SJSA1 (cell line): ENCODE measurements at regions not wholly inside any gene's neighbourhood (a gene's known extent, or its start where the extent isn't known, plus 50 kb on each side); places are given as distances from the start of the nearest gene placed in this dataset.

Source experiments
- DNase-seq, 2 experiments: peaks; one replicate each; pipeline ENCODE4 v3.0.0-alpha.2; 2015 to 2020; ENCODE audit warnings: low spot score in 2 of 2, low read depth in 1 of 2
- H3K27ac ChIP-seq: fragments of 250-450 bp; sonication (Bioruptor Pico); 2 replicates; pipeline ENCODE4 v1.5.1; 2020; ENCODE audit warnings: mild to moderate bottlenecking, moderate library complexity
- H3K27me3 ChIP-seq: fragments of 250-450 bp; sonication (Bioruptor Pico); replicated peaks from 2 replicates; pipeline ENCODE4 v1.5.1; 2020; ENCODE audit warnings: mild to moderate bottlenecking, moderate library complexity
- H3K36me3 ChIP-seq: fragments of 250-450 bp; sonication (Bioruptor Pico); 2 replicates; pipeline ENCODE4 v1.5.1; 2020; ENCODE audit warnings: mild to moderate bottlenecking
- H3K4me1 ChIP-seq: fragments of 250-450 bp; sonication (Bioruptor Pico); replicated peaks from 2 replicates; pipeline ENCODE4 v1.6.1; 2021; ENCODE audit warnings: mild to moderate bottlenecking
- H3K4me3 ChIP-seq: fragments of 250-450 bp; sonication (Bioruptor Pico); 2 replicates; pipeline ENCODE4 v1.5.1; 2020; ENCODE audit warnings: mild to moderate bottlenecking
- H3K9me3 ChIP-seq: fragments of 250-450 bp; sonication (Bioruptor Pico); replicated peaks from 2 replicates; pipeline ENCODE4 v1.5.1; 2020; ENCODE audit warnings: mild to moderate bottlenecking

DNA sequence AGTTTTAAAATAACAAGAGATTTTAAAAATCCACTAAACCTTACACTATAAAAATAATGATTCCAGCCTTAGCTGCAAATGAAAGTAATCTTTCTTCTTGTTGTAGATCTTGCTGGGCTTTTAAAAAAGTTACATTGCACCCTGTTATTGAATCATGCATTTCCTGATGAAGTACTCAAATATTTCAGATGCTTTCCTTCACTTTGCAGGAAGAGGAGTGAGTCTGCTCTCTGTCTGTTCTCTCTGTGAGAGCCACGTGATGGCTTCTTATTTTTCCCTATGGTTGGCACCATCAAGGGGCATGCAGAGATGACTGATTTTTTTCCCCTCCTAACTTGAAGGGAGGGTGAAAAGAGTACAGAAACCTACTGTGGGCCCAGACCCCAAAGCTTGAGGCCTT lies 262.7 kb downstream of the ATP23 start:
- Histone ChIP-seq H3K27me3 (no peaks in the 10 kb centered on the region; the same call in 1 of the 2 replicates), H3K4me1 (no peaks in the 10 kb centered on the region), H3K4me3 (no peak overlapping the region), H3K36me3 (no peaks in the 10 kb centered on the region), H3K27ac (no peak overlapping the region), H3K9me3 (no peaks in the 10 kb centered on the region)
- no peak for DNase-seq

- no peaks in the 10 kb centered on the region for H3K27me3 ChIP-seq
- no peaks in the 10 kb centered on the region for H3K9me3 ChIP-seq
- H3K4me1 ChIP-seq = no peaks in the 10 kb centered on the region
- no peak overlapping the region for H3K4me3 ChIP-seq
- no peaks in the 10 kb centered on the region for H3K36me3 ChIP-seq
- no peak overlapping the region for H3K27ac ChIP-seq
- DNase-seq = no peak
Observed at GRCh38 chr12:58206876-58207275, 265.5 kb downstream of the ATP23 start.

DNA sequence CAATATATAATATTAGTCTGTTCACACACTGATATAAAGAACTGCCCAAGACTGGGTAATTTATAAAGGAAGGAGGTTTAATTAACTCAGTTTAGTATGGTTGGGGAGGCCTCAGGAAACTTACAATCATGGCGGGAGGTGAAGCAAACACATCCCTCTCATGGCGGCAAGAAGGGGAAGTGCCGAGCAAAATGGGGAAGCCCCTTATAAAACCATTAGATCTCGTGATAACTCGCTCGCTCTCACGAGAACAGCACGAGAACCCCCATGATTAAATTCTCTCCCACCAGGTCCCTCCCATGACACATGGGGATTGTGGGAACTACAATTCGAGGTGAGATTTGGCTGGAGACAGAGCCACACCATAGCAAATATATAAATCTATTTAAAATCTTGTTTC lies 269.8 kb downstream of the ATP23 start:
- no peak for DNase-seq
- Histone ChIP-seq H3K9me3 (no peaks in the 10 kb centered on the region), H3K4me3 (no peak overlapping the region), H3K4me1 (no peaks in the 10 kb centered on the region), H3K36me3 (no peaks in the 10 kb centered on the region), H3K27me3 (no peaks in the 10 kb centered on the region), H3K27ac (no peak overlapping the region)

GRCh38 chr12:58217130-58217529 lies 275.8 kb downstream of the ATP23 start:
- Histone ChIP-seq H3K9me3 (no peaks in the 10 kb centered on the region), H3K4me3 (no peak overlapping the region), H3K4me1 (no peaks in the 10 kb centered on the region), H3K27me3 (no peaks in the 10 kb centered on the region), H3K36me3 (no peaks in the 10 kb centered on the region), H3K27ac (no peak overlapping the region)
- no peak for DNase-seq

GRCh38 chr12:58224536-58225105 lies 283.3 kb downstream of the ATP23 start:
- Histone ChIP-seq H3K27ac (no peak overlapping the region), H3K4me1 (no peaks in the 10 kb centered on the region), H3K9me3 (no peaks in the 10 kb centered on the region), H3K4me3 (no peak overlapping the region), H3K36me3 (no peaks in the 10 kb centered on the region), H3K27me3 (no peaks in the 10 kb centered on the region)
- no peak for DNase-seq

- Histone ChIP-seq H3K4me3 (no peak overlapping the region), H3K27me3 (no peaks in the 10 kb centered on the region), H3K4me1 (no peaks in the 10 kb centered on the region), H3K36me3 (no peaks in the 10 kb centered on the region), H3K9me3 (no peaks in the 10 kb centered on the region), H3K27ac (no peak overlapping the region)
- no peak for DNase-seq
Observed at GRCh38 chr12:58225203-58225877, 284.0 kb downstream of the ATP23 start.

DNA sequence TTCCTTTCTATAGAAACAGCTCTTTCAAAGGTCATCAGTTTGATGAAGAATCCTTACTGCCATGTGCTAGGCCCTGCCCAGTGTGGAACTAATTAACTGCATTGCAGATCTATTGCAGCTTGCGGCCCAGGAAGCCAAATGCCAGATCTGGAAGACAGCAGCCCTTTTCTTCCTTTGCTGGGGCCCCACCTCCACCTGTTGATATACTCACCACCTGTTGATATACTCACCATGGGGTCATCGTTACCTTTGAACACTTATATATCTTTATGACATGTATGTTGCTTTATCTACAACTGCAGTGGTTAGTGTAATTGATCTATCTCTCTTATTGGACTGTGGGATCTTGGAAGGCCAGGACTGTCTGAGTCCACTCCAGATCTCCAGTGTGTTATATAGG lies 292.5 kb downstream of the ATP23 start:
- Histone ChIP-seq H3K4me1 (no peaks in the 10 kb centered on the region), H3K36me3 (no peaks in the 10 kb centered on the region), H3K27me3 (0 out of 2 replicates have a peak, but pooled peaks cover 2% of the 10 kb centered on the region), H3K9me3 (no peaks in the 10 kb centered on the region), H3K27ac (no peak overlapping the region), H3K4me3 (no peak overlapping the region)
- DNase-seq = no peak

GRCh38 chr12:58238411-58238810 lies 297.0 kb downstream of the ATP23 start:
- Histone ChIP-seq H3K9me3 (no peaks in the 10 kb centered on the region), H3K27me3 (0 out of 2 replicates have a peak, but pooled peaks cover 2% of the 10 kb centered on the region), H3K4me3 (no peak overlapping the region), H3K36me3 (no peaks in the 10 kb centered on the region), H3K4me1 (peaks cover 11% of the 10 kb centered on the region), H3K27ac (no peak overlapping the region)
- DNase-seq = no peak

DNA sequence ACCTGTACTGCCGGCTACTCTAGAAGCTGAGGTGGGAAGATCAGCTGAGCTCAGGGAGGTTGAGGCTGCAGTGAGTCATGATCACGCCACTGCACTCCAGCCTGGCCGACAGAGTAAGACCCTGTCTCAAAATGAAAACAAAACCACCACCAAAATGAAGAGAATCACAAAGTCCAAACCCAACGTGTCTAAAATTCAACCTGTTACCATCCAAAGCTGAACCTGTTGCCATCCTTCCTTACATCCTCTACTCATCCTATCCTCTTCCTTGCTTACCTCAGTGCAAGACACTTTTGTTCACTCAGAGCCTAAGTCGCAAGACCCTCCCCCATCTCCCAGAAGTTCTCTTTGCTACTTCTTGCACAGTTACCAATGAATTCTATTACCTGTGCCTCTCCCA lies 299.7 kb downstream of the ATP23 start:
- H3K27ac ChIP-seq = no peak overlapping the region
- no peak overlapping the region for H3K4me3 ChIP-seq
- H3K4me1 ChIP-seq = peaks cover 11% of the 10 kb centered on the region
- H3K27me3 ChIP-seq = 0 out of 2 replicates have a peak, but pooled peaks cover 2% of the 10 kb centered on the region
- H3K36me3 ChIP-seq = no peaks in the 10 kb centered on the region
- H3K9me3 ChIP-seq = no peaks in the 10 kb centered on the region
- no peak for DNase-seq

DNA sequence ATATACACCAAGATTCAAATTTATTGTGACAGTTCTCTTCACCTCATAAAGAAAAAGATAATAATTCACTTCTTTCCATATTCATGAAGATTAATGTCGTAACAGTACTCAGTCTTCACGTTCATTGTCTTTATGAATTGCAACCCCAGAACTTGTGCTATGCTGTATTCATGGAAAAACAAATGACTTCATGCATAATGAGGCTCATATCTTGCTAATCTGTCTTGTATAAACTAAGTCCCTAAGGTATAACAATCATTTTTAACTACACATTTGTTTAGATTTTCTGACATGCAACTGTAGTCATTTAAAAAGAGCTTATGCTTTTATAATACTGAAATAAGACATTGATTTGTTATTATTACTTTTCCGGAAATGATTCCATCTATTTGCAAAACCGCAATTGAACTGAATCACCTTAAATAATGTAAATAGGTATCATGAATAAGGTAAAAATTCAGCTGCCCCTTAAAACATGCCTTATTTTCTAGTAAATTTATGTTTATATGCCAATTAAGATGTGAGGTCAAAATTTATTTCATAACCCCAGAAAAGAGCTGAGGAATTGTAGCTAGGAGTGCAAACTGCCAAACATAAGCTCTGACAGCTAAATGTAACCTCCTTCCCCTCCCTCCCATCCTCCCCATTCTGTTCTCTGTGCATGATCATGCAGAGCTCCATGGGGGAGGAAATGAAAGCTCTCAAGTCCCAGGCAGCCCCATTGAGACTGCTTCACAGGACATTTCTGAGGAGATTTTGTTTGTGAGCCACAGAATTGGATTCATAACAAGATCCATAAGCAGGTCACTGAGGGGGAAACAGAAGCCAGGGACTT lies 301.6 kb downstream of the ATP23 start:
- Histone ChIP-seq H3K36me3 (no peaks in the 10 kb centered on the region), H3K9me3 (no peaks in the 10 kb centered on the region), H3K27me3 (0 out of 2 replicates have a peak, but pooled peaks cover 2% of the 10 kb centered on the region), H3K4me1 (peaks cover 11% of the 10 kb centered on the region), H3K27ac (no peak overlapping the region), H3K4me3 (no peak overlapping the region)
- no peak for DNase-seq

GRCh38 chr12:58247633-58248032 lies 306.3 kb downstream of the ATP23 start:
- no peak for DNase-seq
- no peaks in the 10 kb centered on the region for H3K27me3 ChIP-seq
- peaks cover 8% of the 10 kb centered on the region for H3K4me1 ChIP-seq

DNA sequence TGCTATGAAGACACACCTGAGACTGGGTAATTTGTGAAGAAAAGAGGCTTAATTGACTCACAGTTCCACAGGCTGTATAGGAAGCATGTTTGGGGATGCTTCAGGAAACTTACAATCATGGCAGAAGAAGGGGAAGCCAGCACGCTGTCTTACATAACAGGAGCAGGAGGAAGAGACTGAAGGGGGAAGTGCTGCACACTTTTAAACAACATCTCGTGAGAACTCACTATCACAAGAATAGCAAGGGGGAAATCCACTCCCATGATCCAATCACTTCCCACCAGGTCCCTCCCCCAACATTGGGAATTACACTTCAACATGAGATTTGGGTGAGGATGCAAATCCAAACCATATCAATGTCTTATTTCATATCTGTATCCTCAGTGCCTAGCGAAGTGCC lies 307.2 kb downstream of the ATP23 start:
- Histone ChIP-seq H3K4me3 (no peak overlapping the region), H3K27ac (no peak overlapping the region), H3K36me3 (no peaks in the 10 kb centered on the region), H3K4me1 (no peaks in the 10 kb centered on the region), H3K27me3 (no peaks in the 10 kb centered on the region), H3K9me3 (no peaks in the 10 kb centered on the region)
- DNase-seq = no peak

More at GRCh38 chr12:58247633-58248032, 306.3 kb downstream of the ATP23 start:
- H3K36me3 ChIP-seq = no peaks in the 10 kb centered on the region
- H3K27ac ChIP-seq = no peak overlapping the region
- no peaks in the 10 kb centered on the region for H3K9me3 ChIP-seq
- H3K4me3 ChIP-seq = no peak overlapping the region

DNA sequence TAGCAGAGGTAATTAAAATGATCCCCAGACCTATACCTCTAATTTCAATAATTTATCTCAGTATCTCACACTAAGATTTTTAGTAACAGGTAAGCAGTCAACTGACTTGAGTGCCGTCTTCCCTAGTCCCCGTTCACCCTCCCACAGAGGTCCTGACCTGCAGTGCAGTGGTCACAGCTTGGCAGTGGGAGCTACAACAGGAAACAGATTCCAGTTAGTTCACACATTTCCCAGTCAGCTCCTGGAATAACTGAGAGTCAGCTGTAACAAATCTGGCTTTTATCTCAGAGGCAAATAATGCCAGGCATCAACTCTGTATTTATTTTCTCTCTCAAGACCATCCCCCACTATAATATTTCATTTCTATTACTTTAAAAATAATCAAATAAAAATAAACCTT lies 308.2 kb downstream of the ATP23 start:
- Histone ChIP-seq H3K4me1 (no peaks in the 10 kb centered on the region), H3K27ac (no peak overlapping the region), H3K4me3 (no peak overlapping the region), H3K27me3 (no peaks in the 10 kb centered on the region), H3K9me3 (no peaks in the 10 kb centered on the region), H3K36me3 (no peaks in the 10 kb centered on the region)
- no peak for DNase-seq

DNA sequence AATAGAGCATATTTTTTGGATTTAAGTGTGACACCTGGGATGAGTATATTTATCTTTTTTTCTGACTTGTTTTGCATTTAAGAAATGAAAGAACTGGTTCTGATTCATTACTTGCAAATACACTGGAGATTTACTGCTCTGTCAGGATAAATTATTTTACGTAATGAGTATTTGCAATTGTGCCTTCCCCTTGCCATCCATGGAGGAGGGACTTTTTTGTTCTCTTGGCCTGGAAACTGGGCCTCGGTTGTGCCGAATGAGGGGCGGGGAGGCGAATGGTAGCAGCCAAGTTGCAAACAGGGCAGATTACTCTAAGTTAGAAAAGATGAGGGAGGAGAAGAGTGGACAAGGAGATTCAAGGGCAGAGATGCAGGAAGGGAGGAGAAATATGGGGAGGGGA lies 308.7 kb downstream of the ATP23 start:
- H3K4me1 ChIP-seq = no peaks in the 10 kb centered on the region
- no peaks in the 10 kb centered on the region for H3K9me3 ChIP-seq
- H3K27me3 ChIP-seq = no peaks in the 10 kb centered on the region
- H3K4me3 ChIP-seq = no peak overlapping the region
- no peaks in the 10 kb centered on the region for H3K36me3 ChIP-seq
- no peak overlapping the region for H3K27ac ChIP-seq
- no peak for DNase-seq
